SK-N-SH (cell line): ENCODE measurements at regions not wholly inside any gene's neighbourhood (a gene's known extent, or its start where the extent isn't known, plus 50 kb on each side); places are given as distances from the start of the nearest gene placed in this dataset.

Experiments
- EP300 ChIP-seq, 2 experiments: IDR thresholded peaks; 2 replicates each; pipeline versions ENCODE4 v1.4.0 to v1.6.1; 2012; ENCODE audit warnings: borderline replicate concordance in 1 of 2, low read depth in 1 of 2, low read length in 1 of 2
- FOSL2 ChIP-seq: IDR thresholded peaks from 2 replicates; pipeline ENCODE4 v1.4.0; 2012; ENCODE audit warnings: low read depth, mild to moderate bottlenecking, moderate library complexity, borderline replicate concordance
- GABPA ChIP-seq: IDR thresholded peaks from 2 replicates; pipeline ENCODE4 v1.4.0; 2012; ENCODE audit warnings: low read depth, mild to moderate bottlenecking
- POLR2AphosphoS5 ChIP-seq: IDR thresholded peaks from 2 replicates; pipeline ENCODE4 v1.6.1; 2012; ENCODE audit warnings: low read depth, low read length
- RFX5 ChIP-seq: IDR thresholded peaks from 2 replicates; pipeline ENCODE4 v1.6.1; 2012; ENCODE audit warnings: mild to moderate bottlenecking, improper control_type of control experiment, low read length
- TCF12 ChIP-seq: IDR thresholded peaks from 2 replicates; pipeline ENCODE4 v1.4.0; 2012
- YY1 ChIP-seq: IDR thresholded peaks from 2 replicates; pipeline ENCODE4 v1.4.0; 2012; ENCODE audit warnings: low read depth, mild to moderate bottlenecking
- TF ChIP-seq, protein P1 (sequence below): fragments of 200-600 bp; sonication (generic); IDR thresholded peaks from 2 replicates; pipeline ENCODE4 v1.6.1; 2017; ENCODE audit warnings: antibody characterized with exemption, mild to moderate bottlenecking, moderate library complexity
- TF ChIP-seq, protein P2 (sequence below): IDR thresholded peaks from 2 replicates; pipeline ENCODE4; 2012
- TF ChIP-seq, protein P3 (sequence below): IDR thresholded peaks from 2 replicates; pipeline ENCODE4 v1.6.1; 2012; ENCODE audit warnings: mild to moderate bottlenecking, low read depth, low read length, moderate library complexity

DNA sequence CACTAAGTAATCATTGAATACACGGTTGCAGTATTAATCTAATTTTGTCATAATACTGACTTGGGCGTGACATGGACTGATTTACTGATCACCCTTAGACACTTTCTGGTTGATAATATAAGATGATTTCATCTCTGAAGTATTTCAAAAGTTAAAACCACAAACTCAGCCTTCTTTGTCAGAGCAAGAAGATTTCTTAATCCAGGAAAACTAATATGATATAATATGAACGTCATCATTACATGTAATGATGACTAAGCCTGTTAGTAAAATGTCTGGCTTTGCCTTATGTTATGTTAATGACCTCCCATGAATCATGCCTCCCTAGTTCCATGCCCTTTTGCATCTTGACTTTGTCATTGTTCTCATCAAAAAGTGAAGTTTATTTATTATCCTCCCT lies 1325.0 kb upstream of the CDH2 start:
- TF ChIP-seq, protein P1, sequence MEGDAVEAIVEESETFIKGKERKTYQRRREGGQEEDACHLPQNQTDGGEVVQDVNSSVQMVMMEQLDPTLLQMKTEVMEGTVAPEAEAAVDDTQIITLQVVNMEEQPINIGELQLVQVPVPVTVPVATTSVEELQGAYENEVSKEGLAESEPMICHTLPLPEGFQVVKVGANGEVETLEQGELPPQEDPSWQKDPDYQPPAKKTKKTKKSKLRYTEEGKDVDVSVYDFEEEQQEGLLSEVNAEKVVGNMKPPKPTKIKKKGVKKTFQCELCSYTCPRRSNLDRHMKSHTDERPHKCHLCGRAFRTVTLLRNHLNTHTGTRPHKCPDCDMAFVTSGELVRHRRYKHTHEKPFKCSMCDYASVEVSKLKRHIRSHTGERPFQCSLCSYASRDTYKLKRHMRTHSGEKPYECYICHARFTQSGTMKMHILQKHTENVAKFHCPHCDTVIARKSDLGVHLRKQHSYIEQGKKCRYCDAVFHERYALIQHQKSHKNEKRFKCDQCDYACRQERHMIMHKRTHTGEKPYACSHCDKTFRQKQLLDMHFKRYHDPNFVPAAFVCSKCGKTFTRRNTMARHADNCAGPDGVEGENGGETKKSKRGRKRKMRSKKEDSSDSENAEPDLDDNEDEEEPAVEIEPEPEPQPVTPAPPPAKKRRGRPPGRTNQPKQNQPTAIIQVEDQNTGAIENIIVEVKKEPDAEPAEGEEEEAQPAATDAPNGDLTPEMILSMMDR, result no peak
- TF ChIP-seq POLR2AphosphoS5 (no peak), GABPA (no peak), TCF12 (peak; percentile 26; the same call in 1 of the 2 replicates), EP300 (IDR thresholded peaks at IDR 0.05; ENCODE audit: borderline replicate concordance in 1 of 2, low read depth in 1 of 2, low read length in 1 of 2) (no peak), RFX5 (no peak), YY1 (no peak), FOSL2 (peak; percentile 21; the same call in 1 of the 2 replicates)
- TF ChIP-seq, protein P2, sequence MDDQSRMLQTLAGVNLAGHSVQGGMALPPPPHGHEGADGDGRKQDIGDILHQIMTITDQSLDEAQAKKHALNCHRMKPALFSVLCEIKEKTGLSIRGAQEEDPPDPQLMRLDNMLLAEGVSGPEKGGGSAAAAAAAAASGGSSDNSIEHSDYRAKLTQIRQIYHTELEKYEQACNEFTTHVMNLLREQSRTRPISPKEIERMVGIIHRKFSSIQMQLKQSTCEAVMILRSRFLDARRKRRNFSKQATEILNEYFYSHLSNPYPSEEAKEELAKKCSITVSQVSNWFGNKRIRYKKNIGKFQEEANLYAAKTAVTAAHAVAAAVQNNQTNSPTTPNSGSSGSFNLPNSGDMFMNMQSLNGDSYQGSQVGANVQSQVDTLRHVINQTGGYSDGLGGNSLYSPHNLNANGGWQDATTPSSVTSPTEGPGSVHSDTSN, result no peak
- TF ChIP-seq, protein P3, sequence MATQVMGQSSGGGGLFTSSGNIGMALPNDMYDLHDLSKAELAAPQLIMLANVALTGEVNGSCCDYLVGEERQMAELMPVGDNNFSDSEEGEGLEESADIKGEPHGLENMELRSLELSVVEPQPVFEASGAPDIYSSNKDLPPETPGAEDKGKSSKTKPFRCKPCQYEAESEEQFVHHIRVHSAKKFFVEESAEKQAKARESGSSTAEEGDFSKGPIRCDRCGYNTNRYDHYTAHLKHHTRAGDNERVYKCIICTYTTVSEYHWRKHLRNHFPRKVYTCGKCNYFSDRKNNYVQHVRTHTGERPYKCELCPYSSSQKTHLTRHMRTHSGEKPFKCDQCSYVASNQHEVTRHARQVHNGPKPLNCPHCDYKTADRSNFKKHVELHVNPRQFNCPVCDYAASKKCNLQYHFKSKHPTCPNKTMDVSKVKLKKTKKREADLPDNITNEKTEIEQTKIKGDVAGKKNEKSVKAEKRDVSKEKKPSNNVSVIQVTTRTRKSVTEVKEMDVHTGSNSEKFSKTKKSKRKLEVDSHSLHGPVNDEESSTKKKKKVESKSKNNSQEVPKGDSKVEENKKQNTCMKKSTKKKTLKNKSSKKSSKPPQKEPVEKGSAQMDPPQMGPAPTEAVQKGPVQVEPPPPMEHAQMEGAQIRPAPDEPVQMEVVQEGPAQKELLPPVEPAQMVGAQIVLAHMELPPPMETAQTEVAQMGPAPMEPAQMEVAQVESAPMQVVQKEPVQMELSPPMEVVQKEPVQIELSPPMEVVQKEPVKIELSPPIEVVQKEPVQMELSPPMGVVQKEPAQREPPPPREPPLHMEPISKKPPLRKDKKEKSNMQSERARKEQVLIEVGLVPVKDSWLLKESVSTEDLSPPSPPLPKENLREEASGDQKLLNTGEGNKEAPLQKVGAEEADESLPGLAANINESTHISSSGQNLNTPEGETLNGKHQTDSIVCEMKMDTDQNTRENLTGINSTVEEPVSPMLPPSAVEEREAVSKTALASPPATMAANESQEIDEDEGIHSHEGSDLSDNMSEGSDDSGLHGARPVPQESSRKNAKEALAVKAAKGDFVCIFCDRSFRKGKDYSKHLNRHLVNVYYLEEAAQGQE, result no peak
